COR-L47 (cell line): ENCODE measurements at regions not wholly inside any gene's neighbourhood (a gene's known extent, or its start where the extent isn't known, plus 50 kb on each side); places are given as distances from the start of the nearest gene placed in this dataset.

Experiments used
- DNase-seq: peaks from one replicate; lab custom pipeline; 2025; lab: John Stamatoyannopoulos, UW

GRCh38 chr13:105519771-105520170 is 1015.7 kb downstream of the EFNB2 start:
- DNase-seq, result no peak

GRCh38 chr13:105518086-105518485 is 1017.4 kb downstream of the EFNB2 start:
- DNase-seq, result no peak

GRCh38 chr13:105514401-105514800 is 1021.1 kb downstream of the EFNB2 start:
- no peak for DNase-seq

- no peak for DNase-seq
Observed at GRCh38 chr13:105513448-105513847, 1022.0 kb downstream of the EFNB2 start.

GRCh38 chr13:105509981-105510762 is 1025.3 kb downstream of the EFNB2 start:
- DNase-seq, result no peak

- no peak for DNase-seq
Observed at GRCh38 chr13:105506463-105506862, 1029.0 kb downstream of the EFNB2 start.

GRCh38 chr13:105502193-105502592 is 1033.3 kb downstream of the EFNB2 start:
- no peak for DNase-seq

- DNase-seq, result no peak
Observed at GRCh38 chr13:105497597-105497996, 1037.9 kb downstream of the EFNB2 start.

- DNase-seq, result no peak
Observed at GRCh38 chr13:105492216-105492615, 1043.2 kb downstream of the EFNB2 start.

- no peak for DNase-seq
Observed at GRCh38 chr13:105491345-105491744, 1044.1 kb downstream of the EFNB2 start.

GRCh38 chr13:105485081-105485480 is 1050.4 kb downstream of the EFNB2 start:
- DNase-seq, result no peak

GRCh38 chr13:105474983-105475610 is 1060.4 kb downstream of the EFNB2 start:
- DNase-seq, result no peak

- DNase-seq, result no peak
Observed at GRCh38 chr13:105471673-105472072, 1063.8 kb downstream of the EFNB2 start.

- DNase-seq, result no peak
Observed at GRCh38 chr13:105466376-105466775, 1069.1 kb downstream of the EFNB2 start.

- DNase-seq, result no peak
Observed at GRCh38 chr13:105465745-105466144, 1069.7 kb downstream of the EFNB2 start, which contains the start of gene DAOA. Gene DAOA (plus strand): TSS chr13:105466045.

- no peak for DNase-seq
Observed at GRCh38 chr13:105465251-105465650, 1070.2 kb downstream of the EFNB2 start.

GRCh38 chr13:105464249-105464648 is 1071.2 kb downstream of the EFNB2 start:
- DNase-seq, result no peak

GRCh38 chr13:105463011-105463501 is 1072.4 kb downstream of the EFNB2 start:
- DNase-seq, result peak; percentile 24

- DNase-seq, result no peak
Observed at GRCh38 chr13:105462098-105462497, 1073.4 kb downstream of the EFNB2 start.

GRCh38 chr13:105452895-105453294 is 1082.6 kb downstream of the EFNB2 start:
- no peak for DNase-seq

GRCh38 chr13:105450784-105451183 is 1084.7 kb downstream of the EFNB2 start:
- DNase-seq, result no peak

GRCh38 chr13:105448811-105449210 is 1086.7 kb downstream of the EFNB2 start:
- DNase-seq, result no peak

- no peak for DNase-seq
Observed at GRCh38 chr13:105446197-105446596, 1089.3 kb downstream of the EFNB2 start.
